AML-193 (cell line): ENCODE measurements at regions not wholly inside any gene's neighbourhood (a gene's known extent, or its start where the extent isn't known, plus 50 kb on each side); places are given as distances from the start of the nearest gene placed in this dataset.
"Not testable (repeated sequence)": the region's sequence is repeated elsewhere in the genome, so short reads cannot be mapped to it uniquely, and the experiment has no call there.

Source experiments
- DNase-seq, 2 experiments: peaks; one replicate each; lab custom pipeline; 2025; lab: John Stamatoyannopoulos, UW

DNA sequence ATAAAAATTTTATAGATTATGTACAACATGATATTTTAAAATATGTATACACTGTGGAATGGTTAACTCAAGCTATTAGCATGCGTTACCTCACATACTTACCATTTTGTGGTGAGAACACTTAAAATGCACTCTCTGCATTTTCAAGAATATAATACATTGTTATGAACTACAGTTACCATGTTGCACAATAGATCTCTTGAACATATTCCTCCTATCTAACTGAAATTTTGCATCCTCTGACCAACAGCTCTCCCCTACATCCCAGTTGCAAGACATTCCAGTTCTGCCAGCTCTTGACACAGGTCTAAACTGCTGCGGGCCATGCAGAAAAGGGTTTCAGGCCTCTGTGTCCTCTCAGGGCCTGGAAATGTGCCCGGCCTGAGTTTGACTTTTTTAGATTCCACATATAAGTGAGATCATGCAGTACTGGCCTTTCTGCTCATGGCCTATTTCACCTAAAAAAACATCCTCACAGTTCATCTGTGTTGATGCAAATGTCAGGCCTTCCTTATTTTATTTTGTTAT lies 113.7 kb downstream of the CDCA7 start:
- no peak for DNase-seq

DNA sequence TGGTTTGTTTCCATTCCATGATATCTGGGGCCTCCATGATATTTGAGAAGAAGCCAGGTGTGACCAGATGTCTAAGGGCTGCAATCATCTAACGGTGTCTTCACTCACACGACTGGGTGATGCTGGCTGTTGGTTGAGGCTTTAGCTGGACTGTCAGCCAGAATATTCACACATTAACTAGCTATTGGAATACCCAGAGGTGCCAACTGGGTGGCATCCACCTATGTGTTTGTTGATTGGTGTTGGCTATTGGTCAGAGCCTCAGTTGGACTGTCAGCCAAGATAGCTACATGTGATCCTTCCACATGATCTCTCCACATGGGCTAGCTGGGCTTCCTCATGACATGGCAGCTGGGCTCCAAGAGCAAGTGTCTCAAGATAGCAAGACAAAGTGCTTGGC lies 117.4 kb downstream of the CDCA7 start:
- DNase-seq, result no peak

DNA sequence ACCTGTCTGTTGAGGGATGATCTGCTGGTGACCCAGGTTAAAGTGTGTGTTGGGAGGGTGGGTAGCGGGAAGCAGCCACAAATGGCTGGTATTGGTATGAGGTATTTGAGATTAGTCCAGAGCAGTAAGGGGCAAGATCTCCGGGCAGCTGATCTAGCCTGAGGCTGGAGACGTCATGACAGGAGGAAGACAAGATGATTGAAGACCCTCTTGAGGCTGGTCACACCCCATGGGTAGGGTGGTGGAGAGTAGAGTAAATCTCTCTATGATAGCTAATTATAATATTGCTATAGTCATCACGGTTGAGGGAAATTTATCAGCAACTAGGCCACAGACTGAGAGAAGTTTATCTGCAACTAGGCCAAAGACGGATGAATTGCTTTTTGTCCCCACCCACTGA lies 128.5 kb downstream of the CDCA7 start:
- DNase-seq, result no peak

DNA sequence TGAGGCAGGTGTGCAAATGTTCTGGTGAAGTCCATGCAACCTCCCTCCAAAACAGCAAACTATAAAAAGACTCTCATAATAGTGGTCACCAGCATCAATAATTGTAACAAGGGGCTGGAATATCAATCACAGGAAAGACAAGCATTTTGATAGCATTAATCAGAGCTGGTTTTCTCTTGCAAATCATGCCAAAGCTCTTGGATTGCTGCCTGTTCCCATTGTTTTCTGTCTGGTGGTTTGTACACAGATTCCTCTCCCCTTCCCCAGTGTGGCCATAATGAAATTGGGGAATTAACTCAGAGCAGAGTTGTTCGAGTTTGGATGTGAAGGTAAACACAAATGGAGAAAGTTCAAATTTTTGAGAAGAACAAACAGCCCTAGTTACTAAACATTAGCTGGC lies 134.2 kb downstream of the CDCA7 start:
- DNase-seq, result no peak

DNA sequence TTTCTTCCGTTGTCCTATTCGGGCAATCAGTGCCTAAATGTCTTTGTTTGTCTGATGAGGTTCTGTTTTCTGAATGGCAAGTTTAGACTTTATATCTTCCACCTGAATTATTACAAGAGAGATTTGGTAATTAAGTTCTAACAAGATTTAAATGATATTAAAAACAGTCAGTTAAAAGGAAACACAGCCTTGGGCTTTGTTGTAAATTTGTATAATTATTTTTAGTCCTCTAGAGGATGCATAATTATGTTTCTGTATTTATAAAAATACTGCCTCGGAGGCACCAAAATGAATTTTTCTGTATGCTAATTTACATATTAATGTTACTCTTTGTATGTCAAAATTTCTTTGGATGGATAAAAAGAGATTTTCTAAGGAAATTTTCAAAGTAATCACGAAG lies 136.7 kb downstream of the CDCA7 start:
- DNase-seq, result no peak

DNA sequence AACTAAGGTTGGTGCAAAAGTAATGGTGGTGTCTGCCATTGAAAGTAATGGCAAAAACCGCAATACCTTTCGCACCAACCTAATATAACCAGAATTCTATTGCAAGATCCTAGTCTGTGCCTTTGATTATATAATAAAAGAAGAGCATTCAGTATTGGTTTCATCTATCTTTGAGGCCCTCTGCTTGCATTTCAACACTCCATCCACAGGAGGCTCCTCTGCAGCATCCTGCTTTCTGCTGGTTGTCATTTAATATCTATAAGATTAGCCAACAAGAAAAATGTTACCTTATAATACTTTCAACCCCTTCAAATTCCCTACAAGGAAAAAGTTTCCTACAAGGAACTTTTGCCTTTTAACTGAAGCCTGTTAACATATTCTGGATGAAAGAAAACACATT lies 139.2 kb downstream of the CDCA7 start:
- no peak for DNase-seq

DNA sequence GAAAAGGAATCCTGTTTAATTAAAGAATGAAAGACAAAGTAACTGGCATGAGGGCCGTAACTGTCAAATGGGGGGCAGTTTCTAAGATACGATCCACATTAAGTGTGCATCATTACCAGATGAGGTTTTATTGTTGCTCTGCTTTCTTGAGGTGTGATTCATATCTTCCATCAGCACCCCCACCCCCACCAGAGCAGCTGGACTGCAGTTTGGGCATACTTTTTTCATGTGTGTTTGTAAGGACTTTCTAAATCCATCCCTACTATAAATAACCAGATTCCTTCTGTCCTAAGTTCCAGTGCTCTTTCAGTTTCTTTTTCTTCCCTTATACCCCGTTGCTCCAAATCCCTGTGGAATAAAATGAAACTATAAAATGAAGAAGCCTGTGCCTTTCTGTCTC lies 142.1 kb downstream of the CDCA7 start:
- DNase-seq, result no peak

DNA sequence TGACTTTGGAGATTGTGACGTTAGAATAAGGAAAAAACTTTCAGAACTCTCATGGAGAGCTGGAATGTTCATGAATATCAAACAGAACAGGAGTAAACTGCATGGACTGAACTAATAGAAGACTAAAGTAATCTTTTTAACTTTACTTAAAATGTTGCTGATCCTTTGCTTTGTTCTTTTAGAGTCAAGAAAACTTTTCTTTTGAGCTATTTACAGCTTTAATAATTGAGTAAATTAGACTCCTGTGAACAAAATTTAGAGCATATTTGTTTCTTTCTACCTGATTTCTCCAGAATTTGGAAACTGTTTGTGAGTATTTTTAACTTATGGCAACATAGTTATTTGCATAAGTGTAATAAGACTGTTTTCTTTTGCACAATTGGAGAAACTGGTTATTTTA lies 146.3 kb downstream of the CDCA7 start:
- no peak for DNase-seq

DNA sequence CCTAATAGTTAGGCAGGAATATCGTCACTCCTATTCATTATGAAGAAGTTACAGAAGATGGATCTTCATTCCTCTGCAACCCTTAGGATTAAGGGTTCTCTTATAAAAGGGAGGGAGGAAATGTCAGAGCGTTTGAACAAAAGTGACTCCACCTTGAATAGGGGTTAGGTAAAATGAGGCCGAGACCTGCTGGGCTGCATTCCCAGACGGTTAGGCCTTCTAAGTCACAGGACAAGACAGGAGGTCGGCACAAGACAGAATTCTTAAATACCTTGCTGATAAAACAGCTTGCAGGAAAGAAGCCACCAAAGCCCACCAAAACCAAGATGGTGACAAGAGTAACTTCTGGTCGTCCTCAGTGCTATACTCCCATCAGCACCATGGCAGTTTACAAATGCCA lies 147.6 kb downstream of the CDCA7 start:
- no peak for DNase-seq

DNA sequence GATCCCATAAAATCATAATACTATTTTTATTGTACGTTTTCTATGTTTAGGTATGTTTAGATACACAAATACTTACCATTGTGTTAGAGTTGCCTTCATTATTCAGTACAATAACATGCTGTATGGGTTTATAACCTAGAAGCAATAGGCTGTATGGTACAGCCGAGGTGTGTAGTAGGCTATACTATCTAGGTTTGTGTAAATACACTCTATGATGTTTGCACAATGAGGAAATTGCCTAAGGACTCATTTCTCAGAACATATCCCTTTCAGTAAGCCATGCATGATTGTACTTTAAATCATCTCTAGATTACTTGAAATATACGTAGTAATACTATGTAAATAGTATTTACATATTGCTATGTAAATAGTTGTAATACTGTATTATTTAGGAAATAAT lies 156.7 kb downstream of the CDCA7 start:
- DNase-seq, result no peak

DNA sequence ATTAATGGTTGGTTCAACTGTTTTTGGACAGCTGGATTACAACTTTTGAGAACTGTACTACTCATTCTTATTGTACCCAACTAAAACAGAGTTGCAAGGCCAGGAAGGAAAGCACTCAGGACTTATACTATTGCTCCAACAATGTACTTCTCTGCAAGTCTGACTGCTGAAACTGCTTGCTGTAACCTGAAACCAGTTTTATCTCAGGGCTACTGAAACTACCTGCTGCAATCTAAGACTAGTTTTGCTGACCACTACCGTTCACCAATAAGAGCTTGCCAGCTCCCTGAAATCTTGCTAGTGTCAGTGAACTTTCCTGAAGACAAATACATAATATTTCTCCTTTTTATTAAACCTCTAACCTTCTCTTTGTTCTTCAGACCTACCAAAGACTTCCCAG lies 157.3 kb downstream of the CDCA7 start:
- DNase-seq, result no peak

DNA sequence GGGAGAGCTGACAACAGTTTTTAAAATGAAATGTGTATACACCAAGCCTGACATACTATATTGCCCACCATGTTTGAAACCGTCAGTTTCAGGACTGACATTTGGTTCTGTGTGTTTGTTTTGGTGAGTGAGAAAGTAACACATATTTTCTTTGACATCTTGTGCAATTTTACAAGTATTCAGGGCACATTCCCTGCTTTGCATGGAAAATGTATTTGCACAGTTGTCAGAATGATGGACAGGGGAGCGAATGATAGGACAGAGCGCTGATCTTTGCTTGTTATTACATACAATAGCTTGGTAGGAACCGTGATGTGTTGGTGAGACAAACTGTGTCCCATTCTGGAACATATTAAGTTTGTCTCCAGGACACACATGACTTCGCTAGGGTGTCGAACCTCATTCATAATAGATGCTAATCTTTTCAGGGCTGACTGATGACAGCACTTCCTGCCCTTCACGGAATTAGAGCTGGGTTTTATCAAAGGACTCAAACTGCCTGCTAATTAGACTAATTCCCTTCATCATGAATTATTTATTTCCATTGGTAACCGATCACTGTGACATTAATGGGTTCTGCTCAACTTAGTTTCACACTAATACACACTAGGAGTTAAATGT lies 158.5 kb downstream of the CDCA7 start:
- DNase-seq, result no peak

DNA sequence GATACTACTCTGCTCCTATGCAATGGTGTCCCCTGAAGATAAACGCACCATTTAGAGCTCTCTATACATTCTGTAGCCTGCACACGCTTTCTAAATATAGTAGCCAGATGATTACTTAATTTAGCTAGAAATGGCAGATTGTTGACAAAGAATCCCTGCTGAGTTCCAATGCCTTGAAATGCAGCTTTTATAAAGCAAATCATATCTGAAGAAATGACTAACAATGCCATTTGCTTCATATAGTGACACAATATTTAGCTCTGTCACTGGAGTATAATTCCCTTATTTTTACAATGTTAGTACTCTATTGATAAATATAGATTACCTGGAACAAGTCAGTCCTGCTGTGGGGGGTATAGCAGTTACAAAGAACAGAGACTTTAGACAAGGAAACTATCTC lies 166.2 kb downstream of the CDCA7 start:
- no peak for DNase-seq

DNA sequence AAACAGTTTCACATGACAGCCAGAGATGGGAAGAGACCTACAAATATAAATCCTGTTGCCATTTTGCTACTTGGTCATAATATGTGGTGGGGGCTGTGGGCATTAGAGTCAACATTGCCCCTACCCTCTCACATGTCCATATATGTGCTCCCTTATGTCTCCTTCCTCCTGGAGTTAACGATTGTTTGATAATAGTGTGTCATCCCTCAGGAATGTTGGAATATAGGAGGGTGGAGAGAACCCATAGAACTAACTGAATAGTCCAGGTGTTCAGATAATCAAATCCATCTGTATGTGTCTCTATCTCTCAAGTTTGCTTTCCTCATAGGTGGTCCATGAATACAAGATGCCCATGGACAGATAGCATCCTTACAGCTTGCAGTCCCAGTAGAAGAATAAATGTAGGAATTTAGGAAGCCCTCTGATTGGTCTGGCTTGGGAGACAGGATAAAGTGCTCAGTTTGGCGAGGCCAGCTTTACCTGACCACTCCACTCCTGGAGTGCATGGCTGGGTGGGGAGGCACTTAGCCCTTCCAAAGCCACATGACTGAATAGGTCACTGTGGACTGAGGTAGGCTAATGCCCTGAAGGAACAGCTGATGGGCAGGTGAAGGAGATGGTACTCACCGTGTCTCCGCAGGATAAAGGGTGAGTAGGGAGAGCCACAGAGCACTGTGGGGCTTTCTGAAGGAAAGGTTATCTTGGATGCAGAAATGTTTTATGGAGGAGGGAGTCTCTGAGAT lies 166.9 kb downstream of the CDCA7 start:
- DNase-seq, result no peak

DNA sequence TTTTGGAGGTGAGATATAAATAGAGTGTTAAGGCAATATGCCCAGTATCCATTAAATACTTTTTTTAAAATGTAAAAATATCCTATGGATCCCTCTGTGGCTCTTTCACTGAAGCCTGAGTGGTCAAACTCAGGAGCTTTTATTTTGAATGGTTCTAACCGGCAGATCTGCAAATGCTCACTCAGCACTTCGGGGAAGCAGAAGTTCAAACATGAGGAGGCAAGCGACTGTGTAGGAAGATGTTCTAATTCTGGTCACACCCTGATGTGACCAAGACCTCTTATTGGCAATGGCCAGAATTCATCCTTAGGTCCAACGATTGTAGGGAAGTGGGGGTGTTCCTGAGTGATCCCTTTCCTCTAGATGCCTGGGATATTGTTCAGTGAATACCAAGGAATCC lies 168.8 kb downstream of the CDCA7 start:
- DNase-seq, result no peak

DNA sequence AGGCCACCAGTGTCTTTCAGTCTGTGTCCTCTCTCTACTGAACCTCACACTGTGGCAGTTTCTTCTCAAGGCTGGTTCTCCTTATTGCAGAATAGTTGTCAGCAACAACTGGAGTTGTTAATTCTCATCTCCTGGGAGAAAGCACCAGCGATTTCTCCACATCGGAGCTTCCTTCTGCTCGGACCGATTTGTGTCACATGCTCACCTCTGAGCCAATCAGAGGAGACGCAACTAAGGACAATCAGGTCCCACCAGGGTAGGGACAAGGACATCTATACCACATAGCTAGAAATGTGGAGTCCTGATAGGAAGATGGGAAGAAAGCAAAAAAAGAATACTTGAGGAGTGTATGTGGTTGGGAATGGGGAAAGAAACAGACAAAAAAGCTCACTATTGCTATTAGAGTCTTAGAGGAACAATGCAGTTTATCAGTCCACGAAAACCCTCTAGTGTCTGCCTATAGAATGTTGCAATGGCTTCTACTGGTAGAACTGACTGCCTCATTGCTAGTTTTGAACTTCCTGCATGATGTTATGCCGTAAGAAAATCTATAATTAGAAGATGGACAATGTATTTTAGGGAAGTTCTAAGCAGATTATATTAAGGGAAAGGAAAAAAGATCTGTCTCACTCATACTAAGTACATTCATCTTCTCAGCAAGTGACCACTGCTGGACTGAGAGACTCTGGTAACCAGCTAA lies 169.7 kb downstream of the CDCA7 start:
- DNase-seq, result peak in 1 of 2 experiments; percentile 2

DNA sequence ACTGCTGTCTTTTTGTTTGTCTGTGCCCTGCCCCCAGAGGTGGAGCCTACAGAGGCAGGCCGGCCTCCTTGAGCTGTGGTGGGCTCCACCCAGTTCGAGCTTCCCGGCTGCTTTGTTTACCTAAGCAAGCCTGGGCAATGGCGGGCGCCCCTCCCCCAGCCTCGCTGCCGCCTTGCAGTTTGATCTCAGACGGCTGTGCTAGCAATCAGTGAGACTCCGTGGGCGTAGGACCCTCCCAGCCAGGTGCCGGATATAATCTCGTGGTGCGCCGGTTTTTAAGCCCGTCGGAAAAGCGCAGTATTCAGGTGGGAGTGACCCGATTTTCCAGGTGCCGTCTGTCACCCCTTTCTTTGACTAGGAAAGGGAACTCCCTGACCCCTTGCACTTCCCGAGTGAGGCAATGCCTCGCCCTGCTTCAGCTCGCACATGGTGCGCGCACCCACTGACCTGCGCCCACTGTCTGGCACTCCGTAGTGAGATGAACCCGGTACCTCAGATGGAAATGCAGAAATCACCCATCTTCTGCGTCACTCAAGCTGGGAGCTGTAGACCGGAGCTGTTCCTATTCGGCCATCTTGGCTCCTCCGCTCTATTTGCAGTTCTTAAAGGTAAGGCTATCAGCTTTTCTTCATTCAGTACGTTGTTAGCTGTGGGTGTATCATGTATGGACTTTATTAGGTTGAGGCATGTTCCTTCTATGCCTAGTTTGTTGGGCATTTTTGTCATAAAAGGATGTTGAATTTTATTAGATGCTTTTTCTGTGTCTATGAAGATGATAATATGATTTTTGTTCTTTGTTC lies 178.3 kb downstream of the CDCA7 start:
- DNase-seq, result not testable (repeated sequence)

DNA sequence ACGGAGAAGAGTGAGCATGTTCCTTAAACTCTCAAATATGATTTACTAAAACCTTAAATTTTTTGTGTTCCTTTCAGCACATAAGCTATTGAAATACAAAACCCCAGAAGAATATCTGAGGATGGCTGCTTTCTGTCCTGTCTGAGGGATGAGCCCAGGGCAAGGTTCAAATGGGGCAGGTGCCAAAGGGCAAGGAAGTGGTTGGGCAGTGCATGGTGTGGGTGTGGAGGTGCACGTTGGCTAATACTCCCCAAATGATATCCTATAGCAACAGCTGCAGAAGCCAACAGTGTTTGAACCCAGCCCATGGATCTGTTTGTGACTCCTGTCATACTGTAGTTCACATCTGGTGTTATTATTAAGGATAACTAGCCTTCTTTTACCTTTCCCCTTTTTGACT lies 183.0 kb downstream of the CDCA7 start:
- DNase-seq, result no peak

DNA sequence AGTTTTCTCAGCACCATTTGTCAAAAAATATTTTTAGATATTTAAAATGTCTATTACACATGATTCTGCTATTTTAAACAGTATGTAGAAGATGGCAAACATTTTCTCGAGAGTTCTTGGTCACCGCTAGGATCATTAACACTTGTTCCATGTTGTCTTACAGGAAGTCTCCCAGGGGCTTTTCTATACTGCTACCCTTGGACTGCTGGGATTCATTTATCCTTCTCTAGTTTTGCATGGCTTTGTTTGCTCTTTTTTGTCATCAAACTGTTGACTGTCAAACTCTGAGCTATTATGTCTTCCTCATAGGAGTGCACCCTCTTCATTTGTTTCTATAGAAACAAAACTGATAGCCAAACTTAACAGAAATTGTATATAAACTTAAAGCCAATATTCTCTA lies 184.9 kb downstream of the CDCA7 start:
- DNase-seq, result no peak

DNA sequence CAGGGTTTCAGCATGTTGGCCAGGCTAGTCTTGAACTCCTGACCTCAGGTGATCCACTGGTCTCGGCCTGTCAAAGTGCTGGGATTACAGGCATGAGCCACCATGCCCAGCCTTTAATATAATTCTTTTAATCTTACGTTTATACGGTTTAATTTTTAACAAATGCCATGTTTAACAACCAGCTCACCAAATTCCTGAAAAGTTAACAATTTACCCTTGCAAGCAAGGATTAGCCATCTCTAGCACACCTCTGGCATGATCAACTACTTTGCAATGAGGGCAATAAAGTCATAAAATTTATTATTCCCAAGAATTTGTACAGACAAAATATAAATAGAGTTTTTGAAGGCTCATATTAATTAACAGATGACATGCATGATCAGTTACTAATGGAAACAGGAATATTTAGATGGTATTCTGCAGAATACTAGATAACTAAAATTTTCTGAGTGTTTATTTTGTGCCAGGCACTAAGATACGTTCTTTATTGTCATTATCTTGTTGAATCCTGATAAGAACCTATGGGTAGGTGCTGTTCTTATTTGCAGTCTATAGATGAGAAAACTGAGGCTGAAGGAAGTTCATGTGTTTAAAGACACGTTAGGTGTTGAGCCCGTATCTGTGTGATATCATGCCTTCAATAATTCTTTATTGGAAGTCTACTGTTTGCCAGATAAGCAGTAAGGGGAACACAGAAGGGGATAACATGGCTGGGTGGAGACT lies 190.1 kb downstream of the CDCA7 start:
- DNase-seq, result no peak

DNA sequence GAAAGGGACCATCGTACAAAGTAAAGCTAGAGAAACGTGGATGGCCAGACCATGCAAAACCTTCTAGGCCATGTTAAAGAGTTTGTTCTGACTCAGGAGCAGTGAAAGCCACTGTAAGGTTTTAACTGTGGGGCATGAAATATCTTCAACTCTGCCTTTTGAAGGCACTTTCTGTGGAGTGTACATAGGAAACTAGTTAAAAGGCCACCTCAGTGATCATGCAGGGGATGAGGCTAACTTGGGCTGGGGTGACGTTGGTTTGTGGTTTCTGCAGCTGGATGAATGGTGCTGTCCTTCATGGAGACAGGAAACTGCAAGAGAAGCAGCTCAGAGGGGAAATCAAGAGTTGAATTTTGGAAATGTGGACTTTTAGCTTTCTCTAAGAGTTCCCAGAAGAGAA lies 190.7 kb downstream of the CDCA7 start:
- no peak for DNase-seq

DNA sequence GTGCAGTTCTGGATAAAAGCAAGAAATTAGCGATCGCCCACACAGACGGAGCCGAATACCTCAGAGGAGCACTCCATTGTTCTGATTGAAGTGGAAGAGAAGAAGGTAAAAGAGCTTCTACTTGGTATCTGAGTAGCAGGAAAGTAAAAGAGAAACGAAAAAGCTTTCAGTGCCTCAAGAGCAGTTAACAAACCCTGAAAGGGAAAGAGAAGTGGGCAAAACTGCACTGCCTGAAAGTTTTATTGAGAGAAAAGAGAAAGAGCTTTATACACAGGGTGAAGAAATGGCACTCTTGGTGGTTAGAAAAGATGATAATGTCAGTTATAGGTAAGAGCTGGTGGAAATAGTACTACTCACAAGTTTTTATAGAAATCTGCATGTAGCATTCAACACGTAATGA lies 192.8 kb downstream of the CDCA7 start:
- no peak for DNase-seq
